ENCODE measurements at regions not wholly inside any gene's neighbourhood (a gene's known extent, or its start where the extent isn't known, plus 50 kb on each side); places are given as distances from the start of the nearest gene placed in this dataset.

DNA sequence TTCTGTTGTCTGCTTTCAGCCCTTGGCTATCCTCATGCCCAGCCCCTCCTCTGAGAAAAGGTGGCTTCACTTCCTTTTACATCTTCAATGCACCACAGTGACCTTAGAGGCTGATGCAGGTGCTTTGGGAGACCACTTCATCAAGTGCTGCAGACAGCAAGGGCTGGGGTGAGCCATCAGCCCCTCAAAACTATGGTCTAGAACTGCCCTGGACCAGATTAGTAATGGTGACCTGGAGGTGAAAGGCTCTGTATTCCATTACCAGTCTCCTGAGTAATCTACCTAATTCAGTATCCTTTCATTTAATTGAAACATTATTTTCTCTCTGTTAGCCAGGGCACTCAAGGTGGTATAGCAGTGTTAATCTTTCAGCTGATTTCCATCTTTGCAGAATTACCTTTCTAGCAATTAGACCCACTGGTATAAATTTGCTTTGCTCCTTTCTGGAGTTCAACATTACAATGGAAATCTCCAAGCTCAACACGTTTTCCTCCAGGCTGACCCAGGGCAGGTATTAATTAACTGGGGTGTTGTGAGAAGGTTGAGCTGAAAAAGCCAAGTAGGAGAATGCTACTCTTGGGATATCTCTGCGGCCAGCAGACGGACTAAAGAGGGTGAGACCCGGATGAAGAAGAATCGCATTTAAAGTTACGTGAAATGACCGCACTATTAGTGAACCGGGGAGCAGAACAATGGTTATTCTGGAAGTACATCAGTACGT, 469.0 kb downstream of the MEIS1 start:
- TF ChIP-seq, protein P1, sequence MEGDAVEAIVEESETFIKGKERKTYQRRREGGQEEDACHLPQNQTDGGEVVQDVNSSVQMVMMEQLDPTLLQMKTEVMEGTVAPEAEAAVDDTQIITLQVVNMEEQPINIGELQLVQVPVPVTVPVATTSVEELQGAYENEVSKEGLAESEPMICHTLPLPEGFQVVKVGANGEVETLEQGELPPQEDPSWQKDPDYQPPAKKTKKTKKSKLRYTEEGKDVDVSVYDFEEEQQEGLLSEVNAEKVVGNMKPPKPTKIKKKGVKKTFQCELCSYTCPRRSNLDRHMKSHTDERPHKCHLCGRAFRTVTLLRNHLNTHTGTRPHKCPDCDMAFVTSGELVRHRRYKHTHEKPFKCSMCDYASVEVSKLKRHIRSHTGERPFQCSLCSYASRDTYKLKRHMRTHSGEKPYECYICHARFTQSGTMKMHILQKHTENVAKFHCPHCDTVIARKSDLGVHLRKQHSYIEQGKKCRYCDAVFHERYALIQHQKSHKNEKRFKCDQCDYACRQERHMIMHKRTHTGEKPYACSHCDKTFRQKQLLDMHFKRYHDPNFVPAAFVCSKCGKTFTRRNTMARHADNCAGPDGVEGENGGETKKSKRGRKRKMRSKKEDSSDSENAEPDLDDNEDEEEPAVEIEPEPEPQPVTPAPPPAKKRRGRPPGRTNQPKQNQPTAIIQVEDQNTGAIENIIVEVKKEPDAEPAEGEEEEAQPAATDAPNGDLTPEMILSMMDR (IDR thresholded peaks at IDR 0.05; ENCODE audit: low read depth, low read length, poor library complexity, severe bottlenecking): no peak
- TF ChIP-seq EZH2phosphoT487 (IDR thresholded peaks at IDR 0.05; ENCODE audit: borderline replicate concordance, low read length): no peak
